Right lobe of liver (tissue), 6 donors: ENCODE measurements at regions not wholly inside any gene's neighbourhood (a gene's known extent, or its start where the extent isn't known, plus 50 kb on each side); places are given as distances from the start of the nearest gene placed in this dataset.

ENCODE experiments used
- ATAC-seq, 4 donors: fragments of 200-7000 bp; cut with Tn5 transposase; one replicate each; pipeline ENCODE4 v1.9.1; 2020; ENCODE audit warnings: mild to moderate bottlenecking in 4 of 4, moderate library complexity in 4 of 4
- DNase-seq, 3 donors: peaks; one replicate each; pipeline ENCODE4 v3.0.0-alpha.2; 2020
- H3K27ac ChIP-seq, 3 donors: fragments of 200-600 bp; one replicate each; pipeline ENCODE4 v1.8.0; 2022
- H3K27me3 ChIP-seq, 2 donors: fragments of 200-600 bp; one replicate each; pipeline ENCODE4 v1.8.0; 2022
- H3K36me3 ChIP-seq, 4 donors: fragments of 200-600 bp; sonication (generic) in 1 of 4; one replicate each; pipeline versions ENCODE4 v1.5.1 to v1.8.0; 2017 to 2022; ENCODE audit warnings: control low read depth in 1 of 4
- H3K4me1 ChIP-seq, 4 donors: fragments of 200-600 bp; sonication (generic) in 1 of 4; one replicate each; pipeline versions ENCODE4 v1.5.1 to v1.8.0; 2017 to 2022; ENCODE audit warnings: control low read depth in 1 of 4
- H3K4me3 ChIP-seq, 3 donors: fragments of 200-600 bp; one replicate each; pipeline ENCODE4 v1.8.0; 2022
- H3K9me3 ChIP-seq, 4 donors: fragments of 200-600 bp; sonication (generic) in 1 of 4; one replicate each; pipeline versions ENCODE4 v1.5.1 to v1.8.0; 2017 to 2022; ENCODE audit warnings: control low read depth in 1 of 4
- CTCF ChIP-seq, 4 donors: fragments of 200-600 bp in 3 of 4; fragments of 450-650 bp in 1 of 4; IDR thresholded peaks; one replicate each; pipeline versions ENCODE4 v1.5.1 to v1.8.0; 2016 to 2022; ENCODE audit warnings: antibody characterized with exemption in 4 of 4, mild to moderate bottlenecking in 2 of 4
- POLR2A ChIP-seq: fragments of 450-650 bp; IDR thresholded peaks from one replicate; pipeline ENCODE4 v1.6.1; 2017; ENCODE audit warnings: antibody characterized with exemption, mild to moderate bottlenecking
- WGBS: methylation state at CpG from one replicate; pipeline ENCODE4 v1.1.6; 2018; ENCODE audit warnings: low coverage, low lambda C conversion rate; ENCODE audit not compliant: insufficient coverage; ENCODE audit errors: missing lambda C conversion rate; 5-methylcytosine and 5-hydroxymethylcytosine counted together
- intact Hi-C, 2 donors: fragments of 100-400 bp; cut with DNase I; formaldehyde crosslinking; loops; one replicate each; pipeline versions ENCODE4 v1.11.2 to v1.14.1; 2022
- donor health status: DM: no; HTN: yes; CAD: no.
- donor health status: DM: no; HTN: no; CAD: no.
- donor health status: DM: no; HTN: no; CAD: no.
- donor health status: DM: no; HTN: yes; CAD: no.
- donor health status: DM: no; HTN: yes; CAD: no.

GRCh38 chr16:64147941-64148340 lies 973.9 kb downstream of the CDH11 start:
- no peak for DNase-seq
- Histone ChIP-seq H3K4me1 (no peaks in the 10 kb centered on the region), H3K9me3 (no peaks in the 10 kb centered on the region), H3K36me3 (no peaks in the 10 kb centered on the region), H3K27me3 (no peaks in the 10 kb centered on the region), H3K4me3 (no peak overlapping the region), H3K27ac (no peak overlapping the region)
- TF ChIP-seq CTCF (IDR thresholded peaks at IDR 0.05) (no peak), POLR2A (no peak)
- intact Hi-C loops, result no loop called here
- ATAC-seq, result no peak
- 74% methylated on average over 3 of the region's 3 CpGs for WGBS

- Histone ChIP-seq H3K36me3 (no peaks in the 10 kb centered on the region), H3K27ac (no peak overlapping the region), H3K4me3 (no peak overlapping the region), H3K9me3 (no peaks in the 10 kb centered on the region), H3K27me3 (no peaks in the 10 kb centered on the region), H3K4me1 (no peaks in the 10 kb centered on the region)
- WGBS, result 56% methylated on average over 2 of the region's 2 CpGs
- DNase-seq (no peak), ATAC-seq (no peak)
- intact Hi-C loops, result no loop called here
- no peak for TF ChIP-seq POLR2A
- TF ChIP-seq CTCF (IDR thresholded peaks at IDR 0.05), result no peak
Measured at GRCh38 chr16:64144617-64145016, 977.2 kb downstream of the CDH11 start.

- Histone ChIP-seq H3K27ac (no peak overlapping the region), H3K4me1 (no peaks in the 10 kb centered on the region), H3K9me3 (no peaks in the 10 kb centered on the region), H3K4me3 (no peak overlapping the region), H3K27me3 (no peaks in the 10 kb centered on the region), H3K36me3 (no peaks in the 10 kb centered on the region)
- 54% methylated on average over 2 of the region's 2 CpGs for WGBS
- intact Hi-C loops, result no loop called here
- TF ChIP-seq CTCF (IDR thresholded peaks at IDR 0.05) (no peak), POLR2A (no peak)
- ATAC-seq (no peak), DNase-seq (no peak)
Measured at GRCh38 chr16:64138621-64139020, 983.2 kb downstream of the CDH11 start.

GRCh38 chr16:64138006-64138405 lies 983.9 kb downstream of the CDH11 start:
- H3K9me3 ChIP-seq, result no peaks in the 10 kb centered on the region
- H3K36me3 ChIP-seq, result no peaks in the 10 kb centered on the region
- no peak overlapping the region for H3K4me3 ChIP-seq
- intact Hi-C loops, result no loop called here
- no peak overlapping the region for H3K27ac ChIP-seq
- no peak for DNase-seq
- WGBS, result 81% methylated on average over 8 of the region's 8 CpGs
- TF ChIP-seq CTCF (IDR thresholded peaks at IDR 0.05) (no peak), POLR2A (no peak)
- H3K27me3 ChIP-seq, result no peaks in the 10 kb centered on the region
- no peak for ATAC-seq
- H3K4me1 ChIP-seq, result no peaks in the 10 kb centered on the region

- Histone ChIP-seq H3K4me3 (no peak overlapping the region), H3K4me1 (no peaks in the 10 kb centered on the region), H3K27ac (no peak overlapping the region), H3K9me3 (no peaks in the 10 kb centered on the region), H3K36me3 (no peaks in the 10 kb centered on the region), H3K27me3 (no peaks in the 10 kb centered on the region)
- intact Hi-C loops, result no loop called here
- 53% methylated on average over 3 of the region's 3 CpGs for WGBS
- TF ChIP-seq CTCF (IDR thresholded peaks at IDR 0.05), result no peak
- no peak for TF ChIP-seq POLR2A
- ATAC-seq, result no peak
- DNase-seq, result no peak
Measured at GRCh38 chr16:64136743-64137142, 985.1 kb downstream of the CDH11 start.
